ENCODE measurements at regions not wholly inside any gene's neighbourhood (a gene's known extent, or its start where the extent isn't known, plus 50 kb on each side); places are given as distances from the start of the nearest gene placed in this dataset.

GRCh38 chr2:18706001-18706400 is 116.6 kb upstream of the NT5C1B start:
- CTCF ChIA-PET, result no interaction called here
- H3K36me3 Mint-ChIP-seq (ENCODE audit: low read depth), result no peaks in the 10 kb centered on the region

GRCh38 chr2:18704276-18704675 is 114.9 kb upstream of the NT5C1B start:
- Histone ChIP-seq H3K27me3 (ENCODE audit: control insufficient read depth in 1 of 2, insufficient read depth in 2 of 2, low read length in 2 of 2) (no peaks in the 10 kb centered on the region), H3K27ac (ENCODE audit: low read depth in 1 of 2, low read length in 2 of 2) (no peak overlapping the region), H3K4me3 (ENCODE audit: low read length) (no peak overlapping the region), H3K4me1 (ENCODE audit: insufficient read depth, low read length) (no peaks in the 10 kb centered on the region), H3K9me3 (ENCODE audit: control insufficient read depth in 1 of 2, insufficient read depth in 1 of 2, low read length in 2 of 2) (no peaks in the 10 kb centered on the region), H3K36me3 (ENCODE audit: insufficient read depth, low read length) (no peaks in the 10 kb centered on the region)
- no peak for TF ChIP-seq CTCF (IDR thresholded peaks at IDR 0.05)
- Mint-ChIP-seq H3K9me3 (no peaks in the 10 kb centered on the region), H3K27me3 (no peaks in the 10 kb centered on the region), H3K36me3 (ENCODE audit: low read depth) (no peaks in the 10 kb centered on the region), H3K4me3 (no peak overlapping the region), H3K27ac (no peak overlapping the region), H3K4me1 (ENCODE audit: low read depth) (no peaks in the 10 kb centered on the region)
- POLR2A ChIA-PET, result no interaction called here
- ATAC-seq (ENCODE audit: poor library complexity), result no peak
- CTCF ChIA-PET, result no interaction called here
- intact Hi-C loops (cut with DNase I, micrococcal nuclease), result no loop called here
- DNase-seq, result no peak

More at GRCh38 chr2:18706001-18706400, 116.6 kb upstream of the NT5C1B start:
- Histone ChIP-seq H3K4me1 (ENCODE audit: insufficient read depth, low read length) (no peaks in the 10 kb centered on the region), H3K27me3 (ENCODE audit: control insufficient read depth in 1 of 2, insufficient read depth in 2 of 2, low read length in 2 of 2) (no peaks in the 10 kb centered on the region), H3K36me3 (ENCODE audit: insufficient read depth, low read length) (no peaks in the 10 kb centered on the region), H3K9me3 (ENCODE audit: control insufficient read depth in 1 of 2, insufficient read depth in 1 of 2, low read length in 2 of 2) (no peaks in the 10 kb centered on the region), H3K27ac (ENCODE audit: low read depth in 1 of 2, low read length in 2 of 2) (no peak overlapping the region), H3K4me3 (ENCODE audit: low read length) (no peak overlapping the region)
- Mint-ChIP-seq H3K27ac (no peak overlapping the region), H3K4me3 (no peak overlapping the region), H3K4me1 (ENCODE audit: low read depth) (no peaks in the 10 kb centered on the region), H3K9me3 (no peaks in the 10 kb centered on the region), H3K27me3 (no peaks in the 10 kb centered on the region)
- intact Hi-C loops (cut with DNase I, micrococcal nuclease), result no loop called here
- POLR2A ChIA-PET, result no interaction called here
- DNase-seq, result no peak
- no peak for TF ChIP-seq CTCF (IDR thresholded peaks at IDR 0.05)
- no peak for ATAC-seq (ENCODE audit: poor library complexity)

- no peaks in the 10 kb centered on the region for H3K9me3 Mint-ChIP-seq
- no peaks in the 10 kb centered on the region for H3K27me3 Mint-ChIP-seq
- ATAC-seq (ENCODE audit: poor library complexity) (no peak), DNase-seq (no peak)
- Histone ChIP-seq H3K36me3 (ENCODE audit: insufficient read depth, low read length) (no peaks in the 10 kb centered on the region), H3K4me1 (ENCODE audit: insufficient read depth, low read length) (no peaks in the 10 kb centered on the region), H3K9me3 (ENCODE audit: control insufficient read depth in 1 of 2, insufficient read depth in 1 of 2, low read length in 2 of 2) (no peaks in the 10 kb centered on the region), H3K4me3 (ENCODE audit: low read length) (no peak overlapping the region), H3K27me3 (ENCODE audit: control insufficient read depth in 1 of 2, insufficient read depth in 2 of 2, low read length in 2 of 2) (no peaks in the 10 kb centered on the region), H3K27ac (ENCODE audit: low read depth in 1 of 2, low read length in 2 of 2) (no peak overlapping the region)
- CTCF ChIA-PET, result no interaction called here
- no peak overlapping the region for H3K4me3 Mint-ChIP-seq
- no peak overlapping the region for H3K27ac Mint-ChIP-seq
- POLR2A ChIA-PET, result no interaction called here
- intact Hi-C loops (cut with DNase I, micrococcal nuclease), result no loop called here
- H3K4me1 Mint-ChIP-seq (ENCODE audit: low read depth), result no peaks in the 10 kb centered on the region
- no peak for TF ChIP-seq CTCF (IDR thresholded peaks at IDR 0.05)
- no peaks in the 10 kb centered on the region for H3K36me3 Mint-ChIP-seq (ENCODE audit: low read depth)
Observed at GRCh38 chr2:18703555-18703954, 114.2 kb upstream of the NT5C1B start.
